ENCODE measurements at regions not wholly inside any gene's neighbourhood (a gene's known extent, or its start where the extent isn't known, plus 50 kb on each side); places are given as distances from the start of the nearest gene placed in this dataset.
"Not testable (repeated sequence)": the region's sequence is repeated elsewhere in the genome, so short reads cannot be mapped to it uniquely, and the experiment has no call there.

DNA sequence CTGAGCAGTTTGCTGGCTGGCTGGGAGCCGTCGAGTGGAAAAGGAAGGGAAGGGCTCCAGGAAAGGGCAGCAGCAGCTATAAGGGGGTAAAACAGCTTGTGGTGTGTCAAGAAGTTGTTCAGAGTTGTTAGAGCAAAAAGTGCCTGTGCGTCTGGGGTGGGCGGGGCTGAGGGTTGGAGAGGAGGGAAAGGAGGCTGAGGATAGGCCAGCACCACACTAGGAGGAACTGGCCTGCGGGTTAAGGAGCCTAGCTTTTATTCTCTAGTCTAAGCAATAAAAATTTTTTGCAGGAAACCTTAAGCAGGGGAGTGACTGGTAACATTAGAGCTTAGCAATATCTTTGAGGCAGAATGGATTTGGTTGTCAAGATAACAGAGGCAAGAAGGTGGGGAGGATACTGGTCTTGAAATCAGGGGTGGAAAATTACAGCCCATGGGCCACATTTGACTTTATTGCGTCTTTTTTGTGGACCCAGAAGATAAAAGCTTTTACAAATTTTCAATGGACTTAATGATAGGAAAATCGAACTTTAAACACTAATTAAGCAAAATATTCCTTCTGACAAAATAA, 134.5 kb upstream of the AADACL2 start:
- CTCF ChIA-PET = no interaction called here
- POLR2A ChIA-PET = no interaction called here

DNA sequence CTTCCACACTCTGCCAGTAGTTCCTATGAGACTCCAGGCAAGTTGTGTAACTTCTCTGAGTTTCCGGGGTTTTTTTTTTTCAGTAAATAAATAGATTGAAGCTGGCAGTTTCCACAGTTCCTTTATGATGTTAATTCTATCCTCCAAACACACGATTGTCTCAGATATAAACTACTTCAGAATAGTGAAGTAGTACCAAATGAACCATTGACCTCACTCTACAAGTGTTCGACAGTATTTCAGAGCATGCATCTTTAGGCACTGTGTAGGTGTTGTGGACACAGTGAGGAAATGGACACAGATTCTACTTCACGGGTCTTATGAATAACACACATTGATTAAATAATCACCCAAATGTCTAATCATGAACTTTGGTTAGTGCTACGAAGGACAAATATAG, 136.1 kb upstream of the IGSF10 start:
- ChIA-PET CTCF (no interaction called here), POLR2A (no interaction called here)

GRCh38 chr3:151593928-151594327, 133.1 kb upstream of the IGSF10 start:
- CTCF ChIA-PET = interaction anchor here (0.7 kb wide), 2 partner anchors 43 to 462 kb away, joined by 5 to 6 read pairs; no protein-coding TSS in a partner anchor
- POLR2A ChIA-PET = no interaction called here

- CTCF ChIA-PET = no interaction called here
- POLR2A ChIA-PET = no interaction called here
Measured at GRCh38 chr3:151592287-151592686, 131.4 kb upstream of the IGSF10 start.

DNA sequence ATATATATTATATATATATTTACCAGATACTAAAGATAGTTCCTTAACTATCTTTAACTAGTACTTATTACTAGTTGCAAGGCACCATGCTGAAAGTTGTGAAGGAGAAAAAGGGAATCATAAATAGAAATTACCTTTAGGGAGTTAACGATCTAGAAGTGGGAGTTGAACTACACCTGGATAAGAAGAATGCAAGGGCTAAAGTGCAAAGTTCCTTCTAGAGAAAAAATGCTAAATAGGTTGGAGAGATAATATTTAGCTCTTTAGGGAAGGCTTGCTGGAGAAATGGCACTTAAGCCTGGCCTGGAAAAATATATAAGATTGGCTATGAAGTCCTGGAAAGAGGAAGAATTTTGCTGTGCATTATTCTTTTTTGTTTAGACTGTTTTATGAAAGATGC, 130.6 kb upstream of the IGSF10 start:
- ChIA-PET POLR2A (no interaction called here), CTCF (no interaction called here)

GRCh38 chr3:151589311-151589710, 128.4 kb upstream of the IGSF10 start:
- POLR2A ChIA-PET = no interaction called here

DNA sequence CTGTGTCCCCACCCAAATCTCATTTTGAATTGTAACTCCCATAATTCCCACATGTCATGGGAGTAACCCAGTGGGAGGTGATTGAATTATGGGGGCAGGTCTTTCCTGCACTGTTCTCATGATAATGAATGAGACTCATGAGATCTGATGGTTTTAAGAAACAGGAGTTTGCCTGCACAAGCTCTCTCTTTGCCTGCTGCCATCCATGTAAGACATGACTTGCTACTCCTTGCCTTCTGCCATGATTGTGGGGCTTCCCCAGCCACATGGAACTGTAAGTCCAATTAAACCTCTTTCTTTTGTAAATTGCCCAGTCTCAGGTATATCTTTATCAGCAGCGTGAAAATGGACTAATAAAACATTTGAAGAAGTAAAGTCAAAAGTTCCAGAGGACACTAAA, 126.8 kb upstream of the IGSF10 start:
- CTCF ChIA-PET, POLR2A ChIA-PET: not testable (repeated sequence)

More at GRCh38 chr3:151589311-151589710, 128.4 kb upstream of the IGSF10 start:
- CTCF ChIA-PET = no interaction called here

DNA sequence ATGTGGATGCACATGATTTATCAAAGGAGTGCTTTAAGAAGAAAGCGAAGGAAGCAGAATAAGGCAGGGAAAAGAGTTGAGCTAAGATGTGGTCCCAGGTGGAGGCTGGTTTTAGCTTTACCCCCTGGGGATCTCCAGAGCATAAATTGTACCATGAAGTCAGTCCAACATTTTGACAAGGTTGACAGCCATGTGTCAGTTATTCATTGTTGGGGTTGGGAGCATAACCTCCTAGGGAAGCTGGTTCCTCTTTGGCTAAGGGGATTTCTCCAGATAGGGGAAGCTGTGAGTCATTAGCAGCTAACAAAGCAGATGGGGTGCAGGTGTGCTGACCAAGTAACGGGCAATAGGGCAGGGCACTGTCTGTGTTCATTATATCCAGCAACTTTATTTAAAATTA, 123.7 kb upstream of the IGSF10 start:
- CTCF ChIA-PET = no interaction called here
- POLR2A ChIA-PET = no interaction called here

- CTCF ChIA-PET = interaction anchor here (0.6 kb wide), 1 partner anchor 97 kb away, joined by 3 read pairs; no protein-coding TSS in a partner anchor
- POLR2A ChIA-PET = no interaction called here
Measured at GRCh38 chr3:151581035-151581434, 120.2 kb upstream of the IGSF10 start.

DNA sequence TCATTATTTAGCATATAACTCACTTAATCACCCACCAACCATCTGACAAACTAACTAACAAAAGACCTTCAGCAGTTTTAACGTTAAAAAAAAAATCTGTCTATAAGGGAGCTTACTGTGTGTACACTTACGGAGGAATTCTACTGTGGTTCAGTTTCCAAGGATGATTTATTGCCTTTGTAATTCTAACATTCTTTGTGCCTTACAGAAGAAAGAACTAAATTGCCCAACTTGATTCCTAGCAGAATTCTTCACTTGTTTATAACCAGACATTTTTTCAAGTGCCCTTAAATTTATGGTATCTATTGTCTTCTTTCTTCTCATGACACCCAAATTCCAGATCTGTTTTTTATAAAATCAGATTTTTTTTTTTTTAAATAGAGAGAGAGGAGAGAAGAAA, 119.7 kb upstream of the IGSF10 start:
- POLR2A ChIA-PET = no interaction called here

GRCh38 chr3:151579571-151580270, 118.9 kb upstream of the IGSF10 start:
- ChIA-PET POLR2A (no interaction called here), CTCF (no interaction called here)

More for the DNA sequence above, 119.7 kb upstream of the IGSF10 start:
- CTCF ChIA-PET = interaction anchor here (0.6 kb wide), 1 partner anchor 98 kb away, joined by 3 read pairs; no protein-coding TSS in a partner anchor

DNA sequence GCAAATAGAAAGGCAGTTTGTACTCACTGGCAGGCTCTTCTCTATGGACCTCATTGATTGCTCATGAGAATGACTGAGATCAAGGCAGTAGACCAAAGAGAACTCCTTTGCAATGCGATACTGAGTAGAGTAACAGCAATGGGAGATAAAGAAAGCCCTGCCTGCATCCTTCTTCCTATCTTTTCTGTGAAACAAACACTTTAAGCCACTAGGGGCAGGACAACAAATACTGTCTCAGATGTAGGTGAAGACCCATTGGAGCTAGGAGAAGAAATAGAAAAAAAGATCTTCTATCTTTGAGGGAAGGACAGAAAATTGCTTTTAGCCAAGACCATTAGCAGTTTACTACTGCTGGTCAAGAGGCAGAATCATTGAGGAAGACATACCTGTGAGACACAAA, 117.6 kb upstream of the IGSF10 start:
- ChIA-PET CTCF (no interaction called here), POLR2A (no interaction called here)

DNA sequence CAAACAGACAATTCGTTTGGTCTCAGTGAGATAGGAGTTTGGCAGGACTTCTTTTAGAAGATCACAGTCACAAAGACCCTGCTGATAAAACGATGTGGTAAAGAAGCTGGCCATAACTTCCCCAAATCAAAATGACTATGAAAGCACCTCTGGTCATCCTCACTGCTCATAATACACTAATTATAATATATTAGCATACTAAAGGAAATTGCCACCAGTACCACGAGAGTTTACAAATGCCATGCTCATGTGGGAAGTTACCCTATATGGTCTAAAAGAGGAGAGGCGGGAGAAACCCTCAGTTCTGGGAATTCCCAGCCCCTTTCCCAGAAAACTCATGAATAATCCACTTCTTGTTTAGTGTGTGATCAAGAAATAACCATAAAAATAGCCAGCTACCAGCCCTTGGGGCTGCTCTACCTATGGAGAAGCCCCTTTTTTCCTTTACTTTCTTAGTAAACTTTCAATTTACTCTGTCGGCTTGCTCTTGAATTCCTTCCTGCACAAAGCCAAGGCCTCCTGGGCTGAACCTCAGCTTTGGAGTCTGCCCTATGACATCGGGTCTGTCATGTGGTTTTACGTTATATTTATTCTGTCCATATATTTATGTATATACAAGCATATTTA, 115.8 kb upstream of the IGSF10 start:
- ChIA-PET CTCF (no interaction called here), POLR2A (no interaction called here)

- POLR2A ChIA-PET = no interaction called here
Measured at GRCh38 chr3:151568184-151568583, 107.3 kb upstream of the IGSF10 start.

GRCh38 chr3:151567477-151567876, 106.6 kb upstream of the IGSF10 start:
- CTCF ChIA-PET = no interaction called here
- POLR2A ChIA-PET = no interaction called here

More at GRCh38 chr3:151568184-151568583, 107.3 kb upstream of the IGSF10 start:
- CTCF ChIA-PET = no interaction called here

- CTCF ChIA-PET = no interaction called here
- POLR2A ChIA-PET = no interaction called here
Measured at GRCh38 chr3:151564261-151564660, 103.4 kb upstream of the IGSF10 start.

DNA sequence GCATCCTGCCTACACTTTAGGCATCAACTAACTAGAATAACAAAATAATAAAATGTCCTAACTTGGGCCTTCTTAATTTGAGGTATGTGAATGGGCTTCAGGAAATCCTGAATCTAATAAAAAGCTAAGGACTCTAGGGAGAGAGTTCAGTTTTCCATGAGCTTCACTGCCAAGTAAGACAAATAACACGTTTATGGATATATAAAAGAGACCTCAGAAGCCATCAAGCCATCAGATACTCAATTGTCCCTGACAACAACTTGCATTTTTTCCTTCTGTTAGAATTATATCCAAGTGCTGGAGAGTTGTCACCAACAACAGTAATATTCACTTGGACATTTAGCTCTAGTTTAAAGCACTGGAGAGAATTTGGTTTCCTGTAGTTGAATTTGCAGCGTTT, 102.4 kb upstream of the IGSF10 start:
- ChIA-PET POLR2A (no interaction called here), CTCF (no interaction called here)

DNA sequence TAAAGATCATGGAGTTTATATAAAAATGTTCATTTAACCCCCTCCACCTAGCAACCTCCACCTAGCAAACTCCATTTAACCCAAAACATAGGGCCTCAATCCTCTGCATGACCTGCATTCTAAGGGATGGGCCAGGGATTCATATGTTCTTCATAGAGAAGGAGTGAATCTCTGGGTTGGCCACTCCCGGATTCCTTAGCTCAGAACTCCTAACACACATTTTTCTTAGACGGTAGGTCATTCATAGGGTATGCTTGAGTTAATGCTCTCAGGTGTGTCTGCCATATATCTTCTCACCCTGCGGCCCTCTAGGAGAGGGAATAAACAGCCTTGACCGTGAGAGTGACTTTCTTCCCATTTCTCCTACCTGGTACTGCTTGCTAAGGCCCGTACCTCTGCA, 102.0 kb upstream of the IGSF10 start:
- CTCF ChIA-PET = no interaction called here
- POLR2A ChIA-PET = no interaction called here

DNA sequence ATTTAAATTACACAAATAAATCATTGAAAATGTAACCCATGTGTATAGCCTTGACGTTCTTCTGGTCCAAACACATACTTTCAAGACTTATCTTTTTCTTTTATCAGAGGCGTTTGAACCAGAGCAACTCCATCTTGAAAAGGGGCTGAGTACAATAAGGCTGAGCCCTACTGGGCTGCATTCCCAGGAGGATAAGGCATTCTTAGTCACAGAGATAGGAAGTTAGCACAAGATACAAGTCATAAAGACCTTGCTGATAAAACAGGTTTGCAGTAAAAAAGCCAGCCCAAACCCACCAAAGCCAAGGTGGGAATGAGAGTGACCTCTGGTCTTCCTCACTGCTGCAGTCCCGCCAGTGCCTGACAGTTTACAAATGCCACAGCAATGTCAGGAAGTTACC, 101.0 kb upstream of the IGSF10 start:
- POLR2A ChIA-PET = no interaction called here
- CTCF ChIA-PET = no interaction called here

- ChIA-PET POLR2A (no interaction called here), CTCF (no interaction called here)
Measured at GRCh38 chr3:151560738-151561137, 99.9 kb upstream of the IGSF10 start.

DNA sequence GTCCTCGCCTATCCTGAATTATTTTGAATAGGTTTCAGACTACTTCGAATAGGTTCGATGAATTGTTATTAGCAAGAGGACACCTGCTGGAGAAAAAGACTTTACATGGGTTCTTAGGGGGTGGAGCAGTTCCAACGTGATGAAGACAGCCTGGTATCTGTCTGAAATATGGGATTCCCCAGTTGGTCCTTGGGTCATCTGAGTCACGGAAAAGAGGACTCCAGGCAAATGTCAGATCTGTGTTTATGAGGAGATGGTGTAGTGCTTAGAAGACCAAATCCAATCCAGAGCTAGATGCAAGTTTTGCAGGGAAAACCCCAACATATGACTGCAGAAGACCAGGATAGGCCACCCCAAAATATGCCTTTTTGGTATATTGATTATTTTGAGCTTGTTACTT, 98.9 kb upstream of the IGSF10 start:
- ChIA-PET CTCF (no interaction called here), POLR2A (no interaction called here)

- POLR2A ChIA-PET = no interaction called here
Measured at GRCh38 chr3:151558661-151559060, 97.8 kb upstream of the IGSF10 start.

More at GRCh38 chr3:151558661-151559060, 97.8 kb upstream of the IGSF10 start:
- CTCF ChIA-PET = no interaction called here
